Endodermal cell (in vitro differentiated cells): ENCODE measurements at regions not wholly inside any gene's neighbourhood (a gene's known extent, or its start where the extent isn't known, plus 50 kb on each side); places are given as distances from the start of the nearest gene placed in this dataset.
A peak's percentile ranks its signal among the peaks of the same experiment; 100 is the strongest.

Experiments
- DNase-seq: peaks from one replicate; pipeline ENCODE4 v3.0.0-alpha.2; 2017
- H3K27ac ChIP-seq: 2 replicates; pipeline ENCODE4 v1.5.1; 2013; ENCODE audit warnings: mild to moderate bottlenecking, low read depth, low read length, moderate library complexity
- H3K27me3 ChIP-seq: 2 replicates; pipeline ENCODE4 v1.6.1; 2013; ENCODE audit warnings: mild to moderate bottlenecking, low read length, moderate library complexity; ENCODE audit not compliant: insufficient read depth, control insufficient read depth, poor library complexity, severe bottlenecking
- H3K36me3 ChIP-seq: 2 replicates; pipeline ENCODE4 v1.7.0; 2013; ENCODE audit warnings: mild to moderate bottlenecking, low read length, moderate library complexity; ENCODE audit not compliant: control insufficient read depth, insufficient read depth
- H3K4me1 ChIP-seq: one replicate; pipeline ENCODE4 v1.7.0; 2013; ENCODE audit warnings: low read length; ENCODE audit not compliant: control insufficient read depth, insufficient read depth
- H3K4me3 ChIP-seq: 2 replicates; pipeline ENCODE4 v1.5.1; 2013; ENCODE audit warnings: mild to moderate bottlenecking, low read length, moderate library complexity
- H3K9ac ChIP-seq: 2 replicates; pipeline ENCODE4 v1.6.1; 2013; ENCODE audit warnings: mild to moderate bottlenecking, low read length, moderate library complexity; ENCODE audit not compliant: poor library complexity, severe bottlenecking; ENCODE audit errors: extremely low read depth
- H3K9me3 ChIP-seq: 2 replicates; pipeline ENCODE4 v1.6.1; 2013; ENCODE audit warnings: mild to moderate bottlenecking, low read length, moderate library complexity; ENCODE audit not compliant: control insufficient read depth
- H3K27ac Mint-ChIP-seq: 2 replicates; pipeline ENCODE4 v1.8.0; 2020; ENCODE audit warnings: mixed read lengths
- H3K27me3 Mint-ChIP-seq: 2 replicates; pipeline ENCODE4 v1.8.0; 2021; ENCODE audit warnings: mild to moderate bottlenecking, mixed read lengths; ENCODE audit not compliant: insufficient read depth
- H3K36me3 Mint-ChIP-seq: 2 replicates; pipeline ENCODE4 v1.8.0; 2020; ENCODE audit warnings: low read depth, mixed read lengths
- H3K4me1 Mint-ChIP-seq: 2 replicates; pipeline ENCODE4 v1.8.0; 2020; ENCODE audit warnings: mixed read lengths
- H3K4me3 Mint-ChIP-seq: 2 replicates; pipeline ENCODE4 v1.8.0; 2020; ENCODE audit warnings: mild to moderate bottlenecking, moderate library complexity, mixed read lengths
- H3K9me3 Mint-ChIP-seq: 2 replicates; pipeline ENCODE4 v1.8.0; 2020; ENCODE audit warnings: mild to moderate bottlenecking, mixed read lengths
- CTCF ChIP-seq: fragments of 200-600 bp; sonication (generic); conservative IDR thresholded peaks from 2 replicates; pipeline ENCODE4 v1.5.0; 2021; ENCODE audit warnings: antibody characterized with exemption, mild to moderate bottlenecking
- WGBS, 2 experiments: methylation state at CpG; one replicate each; pipeline versions ENCODE4 v1.1.5 to v1.1.7; 2013; ENCODE audit warnings: missing lambda C conversion rate in 2 of 2, mixed read lengths in 1 of 2; ENCODE audit not compliant: insufficient coverage in 1 of 2, insufficient read length in 1 of 2; 5-methylcytosine and 5-hydroxymethylcytosine counted together

- H3K4me1 ChIP-seq: no peaks in the 10 kb centered on the region
- TF ChIP-seq CTCF: no peak
- no peak overlapping the region for H3K4me3 Mint-ChIP-seq
- no peaks in the 10 kb centered on the region for H3K27me3 ChIP-seq
- no peaks in the 10 kb centered on the region for H3K36me3 ChIP-seq
- DNase-seq: no peak
- no peaks in the 10 kb centered on the region for H3K27me3 Mint-ChIP-seq
- H3K4me1 Mint-ChIP-seq: peaks cover 21% of the 10 kb centered on the region
- H3K36me3 Mint-ChIP-seq: no peaks in the 10 kb centered on the region
- no peak overlapping the region for H3K4me3 ChIP-seq
- peak overlapping the region; percentile 4 for H3K27ac Mint-ChIP-seq
- no peak overlapping the region for H3K27ac ChIP-seq
- H3K9me3 ChIP-seq: no peaks in the 10 kb centered on the region
- WGBS, 2 experiments: 75 to 89% methylated on average over 2 to 6 of the region's 6 CpGs
- no peaks in the 10 kb centered on the region for H3K9me3 Mint-ChIP-seq
- H3K9ac ChIP-seq: no peak overlapping the region
Measured at GRCh38 chr18:67633939-67634338, 117.4 kb upstream of the DSEL start.

GRCh38 chr18:67621906-67622305 is 105.4 kb upstream of the DSEL start:
- Histone ChIP-seq H3K27me3 (no peaks in the 10 kb centered on the region), H3K9ac (no peak overlapping the region), H3K4me3 (no peak overlapping the region), H3K27ac (no peak overlapping the region), H3K36me3 (no peaks in the 10 kb centered on the region), H3K4me1 (no peaks in the 10 kb centered on the region), H3K9me3 (no peaks in the 10 kb centered on the region)
- Mint-ChIP-seq H3K36me3 (no peaks in the 10 kb centered on the region), H3K27ac (no peak overlapping the region), H3K9me3 (no peaks in the 10 kb centered on the region), H3K4me3 (no peak overlapping the region), H3K27me3 (no peaks in the 10 kb centered on the region), H3K4me1 (no peaks in the 10 kb centered on the region)
- WGBS, 2 experiments: no CpG with 5 or more reads among the region's 1 CpG
- no peak for DNase-seq
- TF ChIP-seq CTCF: no peak

GRCh38 chr18:67621049-67621713 is 104.7 kb upstream of the DSEL start:
- WGBS, 2 experiments: 94% methylated on average over 2 of the region's 2 CpGs; no CpG with 5 or more reads in 1 of the 2 experiments
- Histone ChIP-seq H3K4me3 (no peak overlapping the region), H3K9ac (no peak overlapping the region), H3K27ac (no peak overlapping the region), H3K4me1 (no peaks in the 10 kb centered on the region), H3K36me3 (no peaks in the 10 kb centered on the region), H3K27me3 (no peaks in the 10 kb centered on the region), H3K9me3 (no peaks in the 10 kb centered on the region)
- H3K27ac Mint-ChIP-seq: no peak overlapping the region
- no peak for TF ChIP-seq CTCF
- no peaks in the 10 kb centered on the region for H3K27me3 Mint-ChIP-seq
- no peak for DNase-seq
- no peaks in the 10 kb centered on the region for H3K4me1 Mint-ChIP-seq
- no peaks in the 10 kb centered on the region for H3K36me3 Mint-ChIP-seq
- no peak overlapping the region for H3K4me3 Mint-ChIP-seq
- H3K9me3 Mint-ChIP-seq: no peaks in the 10 kb centered on the region
